SH-SY5Y (cell line): ENCODE measurements at regions not wholly inside any gene's neighbourhood (a gene's known extent, or its start where the extent isn't known, plus 50 kb on each side); places are given as distances from the start of the nearest gene placed in this dataset.

ENCODE experiments used
- GATA2 ChIP-seq: IDR thresholded peaks from 2 replicates; pipeline ENCODE4 v1.6.1; 2011; ENCODE audit warnings: mild to moderate bottlenecking, low read depth, low read length
- GATA3 ChIP-seq: IDR thresholded peaks from 2 replicates; pipeline ENCODE4 v1.6.1; 2011; ENCODE audit warnings: low read depth, mild to moderate bottlenecking, low read length, moderate library complexity

GRCh38 chr1:102640872-102641271 is 467.4 kb downstream of the COL11A1 start:
- TF ChIP-seq GATA2 (no peak), GATA3 (no peak)
